DMS153 (cell line): ENCODE measurements at regions not wholly inside any gene's neighbourhood (a gene's known extent, or its start where the extent isn't known, plus 50 kb on each side); places are given as distances from the start of the nearest gene placed in this dataset.

ENCODE experiments used
- DNase-seq: peaks from one replicate; lab custom pipeline; 2025; lab: John Stamatoyannopoulos, UW

- no peak for DNase-seq
These were observed 407.0 kb downstream of the PID1 start for GRCh38 chr2:228864131-228864530.

GRCh38 chr2:228860601-228861285 is 410.3 kb downstream of the PID1 start:
- no peak for DNase-seq

- DNase-seq: no peak
These were observed 417.9 kb downstream of the PID1 start for GRCh38 chr2:228853151-228853550.

GRCh38 chr2:228848638-228849037 is 422.4 kb downstream of the PID1 start:
- DNase-seq: no peak

GRCh38 chr2:228847684-228848083 is 423.4 kb downstream of the PID1 start:
- no peak for DNase-seq

- DNase-seq: no peak
These were observed 424.9 kb downstream of the PID1 start for GRCh38 chr2:228846161-228846560.

GRCh38 chr2:228845162-228845925 is 425.7 kb downstream of the PID1 start:
- DNase-seq: no peak

- DNase-seq: peak; percentile 95
These were observed 429.2 kb downstream of the PID1 start for GRCh38 chr2:228841877-228842276.

GRCh38 chr2:228841475-228841874 is 429.6 kb downstream of the PID1 start:
- no peak for DNase-seq

GRCh38 chr2:228840743-228841114 is 430.4 kb downstream of the PID1 start:
- DNase-seq: no peak

- no peak for DNase-seq
These were observed 430.9 kb downstream of the PID1 start for GRCh38 chr2:228840113-228840742.

- no peak for DNase-seq
These were observed 431.6 kb downstream of the PID1 start for GRCh38 chr2:228839421-228839876.

GRCh38 chr2:228838819-228839218 is 432.3 kb downstream of the PID1 start:
- DNase-seq: no peak

- no peak for DNase-seq
These were observed 442.7 kb downstream of the PID1 start for GRCh38 chr2:228828397-228828796.

GRCh38 chr2:228827056-228827700 is 443.9 kb downstream of the PID1 start:
- no peak for DNase-seq

GRCh38 chr2:228819701-228820100 is 451.4 kb downstream of the PID1 start:
- DNase-seq: no peak

- no peak for DNase-seq
These were observed 468.7 kb downstream of the PID1 start for GRCh38 chr2:228802181-228803071.

- no peak for DNase-seq
These were observed 469.6 kb downstream of the PID1 start for GRCh38 chr2:228801451-228801850.

GRCh38 chr2:228799208-228799588 is 471.9 kb downstream of the PID1 start:
- no peak for DNase-seq

GRCh38 chr2:228798458-228799207 is 472.5 kb downstream of the PID1 start:
- no peak for DNase-seq

GRCh38 chr2:228796386-228796785 is 474.7 kb downstream of the PID1 start:
- DNase-seq: no peak
